HepG2 (cell line): ENCODE measurements at regions not wholly inside any gene's neighbourhood (a gene's known extent, or its start where the extent isn't known, plus 50 kb on each side); places are given as distances from the start of the nearest gene placed in this dataset.
A peak's percentile ranks its signal among the peaks of the same experiment; 100 is the strongest.

Source experiments
- ATAC-seq: fragments of 200-7000 bp; cut with Tn5 transposase; 3 replicates; pipeline ENCODE4 v1.9.1; 2020; ENCODE audit warnings: mild to moderate bottlenecking, moderate library complexity
- BruUV-seq: library from RNA; stranded (reverse); fragments of 400-500 nt; replicated peaks from 2 replicates; lab custom pipeline; 2021; lab: Mats Ljungman, UMichigan
- CTCF ChIA-PET: fragments of 300-600 bp; formaldehyde crosslinking; extraction: SDS; loops from one replicate; lab custom pipeline; 2021; ENCODE audit warnings: low total read pairs, inconsistent platforms, low intra/inter-chr PET ratio; lab: Yijun Ruan, JAX
- POLR2A ChIA-PET: fragments of 350-600 bp; sonication (Branson Sonifier 250); formaldehyde crosslinking; loops from one replicate; lab custom pipeline; 2020; ENCODE audit warnings: antibody characterized with exemption, inconsistent platforms; lab: Yijun Ruan, JAX
- DNase-seq: peaks from one replicate; pipeline ENCODE4 v3.0.0-alpha.2; 2015; ENCODE audit warnings: low spot score
- FAIRE-seq: peaks from 3 replicates; lab custom pipeline; 2011; peaks lifted over from hg19 to GRCh38; lab: Jason Lieb, UNC
- H2AFZ ChIP-seq: one replicate; pipeline ENCODE4 v1.6.1; 2011; ENCODE audit warnings: low read length, inconsistent platforms
- H3K27ac ChIP-seq: fragments of 300-600 bp; 3 replicates; pipeline ENCODE4 v1.8.0; 2011; ENCODE audit warnings: mixed run types, mild to moderate bottlenecking, mixed read lengths, low read length, inconsistent platforms; ENCODE audit not compliant: insufficient read depth; ENCODE audit errors: extremely low read length
- H3K27me3 ChIP-seq, 2 experiments: fragments of 200-600 bp in 1 of 2; 2 replicates in 1 of 2; 3 replicates in 1 of 2; pipeline versions ENCODE4 v1.6.0 to v1.8.0; 2011; ENCODE audit warnings: low read length in 2 of 2, mild to moderate bottlenecking in 2 of 2, moderate library complexity in 2 of 2, inconsistent platforms in 1 of 2; ENCODE audit not compliant: insufficient read depth in 2 of 2, control insufficient read depth in 1 of 2
- H3K36me3 ChIP-seq, 2 experiments: fragments of 200-600 bp in 1 of 2; replicated peaks in 1 of 2; 2 replicates in 1 of 2; 3 replicates in 1 of 2; pipeline versions ENCODE4 v1.5.1 to v1.8.0; 2011; ENCODE audit warnings: low read length in 2 of 2, inconsistent platforms in 1 of 2; ENCODE audit not compliant: insufficient read depth in 2 of 2, control insufficient read depth in 1 of 2
- H3K4me1 ChIP-seq: 2 replicates; pipeline ENCODE4 v1.5.1; 2012; ENCODE audit warnings: low read length, inconsistent platforms; ENCODE audit not compliant: insufficient read depth
- H3K4me2 ChIP-seq: 2 replicates; pipeline ENCODE4 v1.6.0; 2011; ENCODE audit warnings: low read depth, low read length, inconsistent platforms
- H3K4me3 ChIP-seq, 3 experiments: fragments of 200-600 bp in 1 of 3; sonication (generic), shearing (Covaris generic) in 1 of 3; replicated peaks in 1 of 3; 2 replicates each; pipeline ENCODE4 v1.5.1; 2011 to 2016; ENCODE audit warnings: low read length in 3 of 3, inconsistent platforms in 2 of 3, low read depth in 2 of 3, mild to moderate bottlenecking in 2 of 3, control low read depth in 1 of 3, mixed read lengths in 1 of 3; ENCODE audit not compliant: insufficient read depth in 1 of 3
- H3K79me2 ChIP-seq: one replicate; pipeline ENCODE4 v1.6.1; 2011; ENCODE audit warnings: low read length, inconsistent platforms; ENCODE audit not compliant: insufficient read depth
- H3K9ac ChIP-seq: 2 replicates; pipeline ENCODE4 v1.6.0; 2011; ENCODE audit warnings: mild to moderate bottlenecking, low read depth, low read length, inconsistent platforms; ENCODE audit not compliant: insufficient read depth
- H3K9me3 ChIP-seq: 2 replicates; pipeline ENCODE4 v1.5.1; 2012; ENCODE audit warnings: mild to moderate bottlenecking, low read length
- H4K20me1 ChIP-seq: 2 replicates; pipeline ENCODE4 v1.6.0; 2011; ENCODE audit warnings: inconsistent platforms, mild to moderate bottlenecking, low read length, moderate library complexity; ENCODE audit not compliant: insufficient read depth
- FOSL2 ChIP-seq: sonication (generic); formaldehyde crosslinking; IDR thresholded peaks from 2 replicates; pipeline ENCODE4 v1.4.0; 2020; ENCODE audit warnings: missing genetic modification reagents
- IKZF4 ChIP-seq: sonication (generic); formaldehyde crosslinking; IDR thresholded peaks from 2 replicates; pipeline ENCODE4 v1.5.1; 2020; ENCODE audit warnings: borderline replicate concordance, mild to moderate bottlenecking, low read depth, missing genetic modification reagents; ENCODE audit errors: not compliant biosample characterization
- MBNL3 ChIP-seq: fragments of 250-450 bp; sonication (Bioruptor Pico); conservative IDR thresholded peaks from 2 replicates; pipeline ENCODE4 v1.8.0; 2022; ENCODE audit warnings: mild to moderate bottlenecking, inconsistent platforms
- WGBS: methylation state at CpG from one replicate; pipeline ENCODE4 v1.1.6; 2017; ENCODE audit warnings: low lambda C conversion rate; 5-methylcytosine and 5-hydroxymethylcytosine counted together
- in situ Hi-C: cut with HindIII; loops from 2 replicates; pipeline ENCODE4 v1.10.0; 2017; ENCODE audit warnings: low pct_unique_long_range_greater_than_20kb; ENCODE audit not compliant: extremely low pct_ligation_motif_present
- intact Hi-C: fragments of 100-400 bp; cut with micrococcal nuclease; formaldehyde crosslinking; loops from one replicate; pipeline ENCODE4 v1.10.0; 2022; ENCODE audit not compliant: unreplicated experiment

DNA sequence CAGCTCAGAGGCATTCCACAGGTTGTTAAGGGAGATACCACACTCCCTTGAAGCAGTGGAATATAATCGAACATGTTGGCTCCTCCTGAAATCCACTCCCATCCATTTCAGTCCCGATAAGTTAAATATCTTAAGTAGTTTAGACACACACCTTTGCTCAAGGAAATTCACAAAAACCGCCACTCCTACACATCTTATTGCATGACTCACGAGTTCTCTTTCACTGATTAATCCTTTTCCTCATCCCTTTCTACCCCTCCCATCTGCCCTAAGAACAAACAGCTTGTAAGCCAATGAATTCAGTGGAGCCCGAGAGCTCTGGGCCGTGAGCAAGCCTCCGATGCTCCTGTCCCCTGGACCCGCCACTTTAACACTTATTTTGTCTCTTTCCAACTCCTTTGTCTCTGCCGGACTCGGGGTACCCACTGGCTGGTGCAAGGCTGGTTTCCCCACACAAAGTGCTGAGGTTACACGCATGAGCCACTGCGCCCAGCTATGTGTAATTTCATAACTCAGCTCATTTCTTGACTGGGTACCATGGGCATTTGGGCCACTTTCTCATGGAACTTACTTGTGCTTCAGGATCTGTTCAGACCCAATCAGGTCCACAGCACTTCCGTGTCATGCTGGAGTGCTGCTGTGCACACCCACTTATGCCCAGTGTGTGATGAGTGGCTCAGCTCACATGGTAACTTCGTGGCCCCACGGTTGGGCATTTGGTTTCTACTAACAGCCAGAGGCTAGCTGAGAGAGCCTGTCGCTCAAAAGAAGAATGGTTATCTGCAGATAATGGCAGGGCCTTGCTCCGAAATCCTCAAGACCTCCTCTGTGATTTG is 171.8 kb upstream of the ALG10B start:
- CTCF ChIA-PET: no interaction called here
- POLR2A ChIA-PET: no interaction called here
- no peak for ATAC-seq

DNA sequence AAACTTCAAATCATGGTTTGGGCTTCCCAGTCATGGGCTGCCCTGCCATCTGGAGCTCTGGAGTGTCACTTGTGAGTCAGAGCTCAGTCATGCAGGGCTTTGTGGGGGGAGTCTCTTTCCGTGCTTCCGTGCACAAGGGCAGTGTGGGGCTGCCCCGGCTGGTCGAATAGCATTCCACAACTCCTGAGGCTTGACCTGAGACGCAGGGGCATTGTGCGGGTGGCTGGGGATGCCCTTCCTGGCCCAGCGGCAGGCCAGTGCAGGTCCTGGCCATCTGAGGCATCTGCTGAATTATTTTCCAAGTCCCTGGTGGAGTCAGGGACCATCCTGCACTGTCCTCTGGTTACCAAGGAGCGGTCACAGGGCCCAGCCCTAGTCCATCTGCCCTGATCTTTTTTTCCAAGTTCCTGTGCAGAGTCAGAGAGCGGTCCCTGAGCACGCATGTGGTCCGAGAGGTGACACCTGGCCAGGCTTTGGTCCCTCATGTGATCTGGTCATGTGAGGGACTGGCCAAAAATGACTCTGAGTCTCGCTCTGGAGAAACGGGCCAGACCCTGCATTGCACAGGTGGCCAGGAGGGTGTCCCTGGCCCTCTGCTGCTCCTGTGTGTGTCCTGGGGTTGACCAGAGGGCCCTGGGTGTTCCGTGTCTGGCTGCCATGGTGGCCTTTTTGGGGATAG is 167.0 kb upstream of the ALG10B start:
- 4% methylated on average over 4 of the region's 14 CpGs for WGBS
- Histone ChIP-seq H3K9me3 (peaks cover 19% of the 10 kb centered on the region; the same call in 1 of the 2 replicates), H4K20me1 (no peaks in the 10 kb centered on the region), H2AFZ (no peak overlapping the region), H3K4me2 (no peak overlapping the region), H3K27ac (no peak overlapping the region), H3K27me3 (peaks cover 0 to 20% of the 10 kb centered on the region in 2 experiments; a peak in 4 of 5 replicates), H3K36me3 (no peaks in the 10 kb centered on the region), H3K4me1 (no peaks in the 10 kb centered on the region), H3K4me3 (no peak overlapping the region), H3K79me2 (no peaks in the 10 kb centered on the region), H3K9ac (no peak overlapping the region)
- FAIRE-seq: peak; percentile 97
- no peak; the same call in 2 of the 3 replicates for ATAC-seq
- BruUV-seq: no TSS peak
- ChIA-PET CTCF (no interaction called here), POLR2A (no interaction called here)
- in situ Hi-C loops: loop anchor here (10.0 to 25.0 kb wide), 2 partner anchors 165 to 763 kb away; partner anchors contain the start of genes ALG10B and CPNE8
- intact Hi-C loops: no loop called here
- DNase-seq: no peak
- TF ChIP-seq FOSL2 (CRISPR knock-in tag) (0 out of 2 replicates have a peak, but pooled peaks have one; percentile 20), IKZF4 (CRISPR knock-in tag) (no peak)

More for the DNA sequence above, 171.8 kb upstream of the ALG10B start:
- H3K9me3 ChIP-seq: peaks cover 19% of the 10 kb centered on the region; the same call in 1 of the 2 replicates
- H2AFZ ChIP-seq: no peak overlapping the region
- in situ Hi-C loops: loop anchor here (10.0 to 25.0 kb wide), 2 partner anchors 170 to 767 kb away; partner anchors contain the start of genes ALG10B and CPNE8
- TF ChIP-seq MBNL3 (CRISPR knock-in tag): no peak
- H3K79me2 ChIP-seq: no peaks in the 10 kb centered on the region
- H3K27me3 ChIP-seq: no peaks in the 10 kb centered on the region
- FAIRE-seq (no peak), DNase-seq (no peak)
- H3K9ac ChIP-seq: no peak overlapping the region
- 25% methylated on average over 17 of the region's 17 CpGs for WGBS
- H3K4me3 ChIP-seq: no peak overlapping the region
- intact Hi-C loops: no loop called here
- no peak overlapping the region for H3K27ac ChIP-seq
- H3K4me2 ChIP-seq: no peak overlapping the region
- H3K36me3 ChIP-seq: no peaks in the 10 kb centered on the region
- no peaks in the 10 kb centered on the region for H3K4me1 ChIP-seq
- no TSS peak for BruUV-seq
- H4K20me1 ChIP-seq: no peaks in the 10 kb centered on the region
